IPS-18a (cell line): ENCODE measurements at regions not wholly inside any gene's neighbourhood (a gene's known extent, or its start where the extent isn't known, plus 50 kb on each side); places are given as distances from the start of the nearest gene placed in this dataset.

Experiments used
- H3K27ac ChIP-seq: one replicate; pipeline ENCODE4 v1.5.1; 2013; ENCODE audit warnings: low read length
- H3K27me3 ChIP-seq: one replicate; pipeline ENCODE4 v1.6.1; 2013; ENCODE audit warnings: mild to moderate bottlenecking, low read length; ENCODE audit not compliant: control insufficient read depth, insufficient read depth
- H3K36me3 ChIP-seq: one replicate; pipeline ENCODE4 v1.6.1; 2013; ENCODE audit warnings: low read depth, low read length; ENCODE audit not compliant: control insufficient read depth
- H3K4me1 ChIP-seq: one replicate; pipeline ENCODE4 v1.6.1; 2013; ENCODE audit warnings: low read depth, low read length; ENCODE audit not compliant: control insufficient read depth
- H3K4me3 ChIP-seq: one replicate; pipeline ENCODE4 v1.5.1; 2013; ENCODE audit warnings: low read length
- H3K9ac ChIP-seq: one replicate; pipeline ENCODE4 v1.6.1; 2013; ENCODE audit warnings: mild to moderate bottlenecking, low read length, moderate library complexity
- H3K9me3 ChIP-seq: one replicate; pipeline ENCODE4 v1.6.1; 2013; ENCODE audit warnings: low read depth, low read length; ENCODE audit not compliant: control insufficient read depth

DNA sequence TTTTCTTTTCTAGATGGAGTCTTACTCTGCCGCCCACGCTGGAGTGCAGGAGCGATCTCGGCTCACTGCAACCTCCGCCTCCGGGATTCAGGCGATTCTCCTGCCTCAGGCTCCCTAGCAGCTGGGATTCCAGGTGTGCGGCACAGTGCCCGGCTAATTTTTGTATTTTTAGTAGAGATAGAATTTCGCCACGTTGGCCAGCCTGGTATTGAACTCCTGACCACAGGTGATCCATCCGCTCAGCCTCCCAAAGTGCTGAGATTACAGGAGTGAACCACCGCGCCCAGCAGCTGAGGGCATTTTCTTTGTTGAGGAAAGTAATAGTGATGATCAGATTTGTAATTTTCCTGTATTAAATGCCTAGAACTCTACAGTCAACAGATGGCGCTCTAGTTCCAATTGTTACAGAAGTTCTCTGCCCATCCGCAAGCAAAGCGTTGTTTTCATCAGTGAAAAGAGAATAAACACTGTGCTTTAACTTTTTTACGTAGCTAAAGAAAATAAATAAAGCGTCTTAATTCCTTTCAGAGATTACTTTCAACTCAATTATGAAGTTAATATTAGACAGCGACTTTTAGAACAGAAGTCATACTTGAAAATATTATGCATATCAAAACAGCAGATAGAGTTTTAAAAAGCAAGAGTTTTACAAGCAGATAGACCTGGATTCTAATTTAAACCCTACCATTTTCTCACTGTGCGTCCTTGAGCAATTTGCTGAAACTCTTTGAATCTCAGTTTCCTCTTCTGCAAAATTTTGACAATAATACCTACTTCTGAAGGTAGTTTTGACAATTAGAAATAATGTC lies 335.1 kb downstream of the DUSP6 start:
- Histone ChIP-seq H3K36me3 (no peaks in the 10 kb centered on the region), H3K9ac (peak overlapping the region; percentile 53), H3K27ac (no peak overlapping the region), H3K4me1 (peaks cover 4% of the 10 kb centered on the region), H3K4me3 (peak overlapping the region; percentile 56), H3K27me3 (no peaks in the 10 kb centered on the region), H3K9me3 (no peaks in the 10 kb centered on the region)

DNA sequence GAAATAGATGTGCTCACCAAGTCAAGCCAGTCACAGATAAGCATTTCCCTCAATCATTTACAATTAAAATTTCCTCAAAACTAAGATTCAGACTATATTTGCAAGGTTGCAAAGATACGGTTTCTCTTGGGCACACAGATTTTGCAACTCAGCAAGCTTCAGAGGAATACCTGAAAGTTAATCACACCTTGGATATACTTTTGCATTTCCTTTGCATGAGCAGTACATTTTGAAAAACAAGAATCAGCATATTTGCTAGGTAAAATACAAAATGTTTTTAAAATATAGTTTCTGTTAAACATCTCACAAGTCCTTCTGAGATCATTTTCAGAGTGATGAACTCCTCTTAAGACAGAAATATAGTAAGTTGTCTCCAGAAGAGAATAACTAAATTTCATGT lies 336.9 kb downstream of the DUSP6 start:
- Histone ChIP-seq H3K27ac (no peak overlapping the region), H3K27me3 (no peaks in the 10 kb centered on the region), H3K9ac (no peak overlapping the region), H3K4me1 (peaks cover 4% of the 10 kb centered on the region), H3K36me3 (no peaks in the 10 kb centered on the region), H3K9me3 (no peaks in the 10 kb centered on the region), H3K4me3 (no peak overlapping the region)

DNA sequence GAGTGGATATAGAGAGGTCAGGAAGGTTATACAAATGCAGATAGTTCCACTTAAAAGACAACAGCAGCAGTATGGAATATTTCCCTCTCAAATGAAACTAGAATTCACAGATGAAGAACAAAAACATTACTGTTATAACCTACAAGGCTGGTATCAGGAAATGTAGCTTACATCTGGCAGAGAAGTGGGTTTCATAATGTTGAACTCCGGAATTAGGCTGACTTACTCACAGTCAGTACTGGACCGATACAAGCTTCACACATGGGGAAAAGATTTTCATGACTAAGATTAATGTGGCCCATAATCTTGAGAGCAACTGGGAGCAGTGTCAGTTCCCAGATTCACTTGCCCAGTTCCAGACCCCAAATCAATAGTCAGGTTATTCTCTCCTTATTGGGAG lies 353.9 kb downstream of the DUSP6 start:
- Histone ChIP-seq H3K27ac (no peak overlapping the region), H3K9me3 (no peaks in the 10 kb centered on the region), H3K4me3 (no peak overlapping the region), H3K36me3 (no peaks in the 10 kb centered on the region), H3K27me3 (no peaks in the 10 kb centered on the region), H3K9ac (no peak overlapping the region), H3K4me1 (peaks cover 4% of the 10 kb centered on the region)

DNA sequence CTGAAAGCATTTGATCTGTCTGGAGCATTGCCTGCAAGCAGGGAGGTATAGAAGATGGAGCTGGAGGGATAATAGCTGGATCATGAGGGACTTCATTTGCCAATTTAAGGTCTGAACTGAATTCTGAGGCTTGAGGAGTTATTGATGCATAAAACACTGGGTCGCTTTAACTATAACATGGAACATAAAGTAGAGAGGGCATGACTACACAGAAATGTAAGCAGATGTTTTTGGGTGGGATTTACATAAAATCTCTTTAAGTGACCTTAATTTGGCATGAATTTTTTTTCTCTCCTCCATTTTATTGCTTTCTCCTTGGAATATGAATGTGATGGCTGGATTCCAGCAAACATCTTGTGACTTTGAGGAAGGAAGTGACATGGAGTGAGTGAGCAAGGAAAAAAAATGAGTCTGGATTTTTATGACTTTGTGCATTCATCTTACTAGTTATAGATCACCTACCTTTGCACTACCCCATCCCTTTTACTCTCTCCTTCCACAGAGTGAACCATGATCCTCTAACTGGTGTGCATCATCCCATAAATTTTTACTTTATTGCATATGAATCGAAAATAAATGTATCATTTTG lies 356.0 kb downstream of the DUSP6 start:
- Histone ChIP-seq H3K27ac (no peak overlapping the region), H3K4me1 (peaks cover 4% of the 10 kb centered on the region), H3K36me3 (no peaks in the 10 kb centered on the region), H3K27me3 (no peaks in the 10 kb centered on the region), H3K9me3 (no peaks in the 10 kb centered on the region), H3K4me3 (no peak overlapping the region), H3K9ac (no peak overlapping the region)

DNA sequence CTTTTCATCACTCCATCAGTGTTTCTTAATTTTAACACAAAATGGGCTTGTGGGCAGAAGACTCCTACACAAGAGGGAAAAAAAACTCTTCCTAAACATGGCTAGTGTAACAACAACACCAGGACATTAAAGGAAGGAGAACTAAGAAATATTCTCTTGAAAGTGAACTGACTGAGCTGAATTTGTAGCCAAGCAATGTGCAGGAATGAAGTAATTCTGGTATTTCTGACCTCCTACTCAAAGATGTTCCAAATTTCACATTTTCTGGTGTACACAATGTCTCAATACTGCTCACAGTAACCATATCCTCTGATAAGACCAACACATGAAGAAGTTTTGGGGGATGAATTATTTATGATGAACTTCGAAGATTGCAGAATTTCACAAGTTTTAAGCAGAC lies 357.3 kb downstream of the DUSP6 start:
- Histone ChIP-seq H3K27me3 (no peaks in the 10 kb centered on the region), H3K4me3 (no peak overlapping the region), H3K9ac (no peak overlapping the region), H3K4me1 (peaks cover 4% of the 10 kb centered on the region), H3K9me3 (no peaks in the 10 kb centered on the region), H3K27ac (no peak overlapping the region), H3K36me3 (no peaks in the 10 kb centered on the region)

DNA sequence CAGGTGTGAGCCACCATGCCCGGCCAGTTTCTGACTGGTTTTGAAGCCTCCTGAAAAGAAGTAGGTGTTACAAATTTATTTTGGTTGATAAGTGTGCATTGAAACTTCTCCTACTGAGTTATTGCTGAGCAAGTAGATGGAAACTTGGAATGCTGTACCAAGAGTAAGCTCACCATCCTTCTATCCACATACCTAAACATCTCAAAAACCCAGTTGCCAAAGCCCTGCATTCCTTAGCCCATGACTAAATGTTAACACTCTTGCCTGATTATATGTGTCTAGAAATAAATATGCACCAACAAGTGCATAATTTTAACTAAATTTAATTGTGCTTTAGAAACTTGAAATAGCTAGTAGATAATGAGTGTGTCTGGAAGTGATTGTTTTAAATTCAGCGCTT lies 357.8 kb downstream of the DUSP6 start:
- Histone ChIP-seq H3K9me3 (no peaks in the 10 kb centered on the region), H3K4me1 (peaks cover 4% of the 10 kb centered on the region), H3K4me3 (no peak overlapping the region), H3K27me3 (no peaks in the 10 kb centered on the region), H3K9ac (no peak overlapping the region), H3K27ac (no peak overlapping the region), H3K36me3 (no peaks in the 10 kb centered on the region)

DNA sequence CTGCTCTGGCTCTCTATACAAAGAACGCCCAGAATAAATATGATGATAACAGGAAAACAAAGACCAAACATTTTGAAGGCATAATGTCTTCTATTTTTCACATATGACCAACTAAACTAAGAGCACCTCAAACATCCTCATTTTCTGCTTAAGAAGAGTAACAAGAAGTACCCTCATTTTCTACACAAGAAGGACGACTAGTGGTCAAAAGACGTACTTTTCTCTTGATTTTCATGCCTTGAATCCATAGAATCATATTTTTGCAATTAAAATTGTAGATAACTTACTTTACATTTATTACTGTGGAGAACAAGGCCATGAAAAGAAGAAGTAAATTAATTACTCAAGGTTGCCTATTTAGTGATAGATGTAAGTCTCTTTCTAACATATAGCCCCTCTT lies 358.6 kb downstream of the DUSP6 start:
- Histone ChIP-seq H3K4me1 (peaks cover 4% of the 10 kb centered on the region), H3K9me3 (no peaks in the 10 kb centered on the region), H3K27me3 (no peaks in the 10 kb centered on the region), H3K4me3 (no peak overlapping the region), H3K9ac (no peak overlapping the region), H3K27ac (no peak overlapping the region), H3K36me3 (no peaks in the 10 kb centered on the region)

DNA sequence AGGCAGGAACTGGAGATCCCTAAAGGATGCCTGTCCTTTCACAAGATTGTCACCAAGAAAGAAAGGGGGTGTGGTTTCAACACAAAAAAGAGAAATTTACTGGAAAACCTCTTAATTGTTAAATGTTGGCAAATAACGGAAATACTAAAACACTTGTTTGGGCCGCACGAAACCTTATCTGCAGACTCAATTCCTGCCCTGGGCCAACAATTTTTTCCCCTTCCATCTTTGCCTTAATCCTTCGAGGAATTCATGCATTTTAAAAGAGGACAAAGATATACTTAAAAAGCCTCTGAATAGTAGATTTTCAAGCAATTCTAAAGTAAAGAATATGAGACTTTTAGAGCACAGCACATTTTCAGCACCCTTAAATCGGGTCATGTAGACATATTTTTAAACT lies 366.2 kb downstream of the DUSP6 start:
- Histone ChIP-seq H3K9me3 (no peaks in the 10 kb centered on the region), H3K9ac (no peak overlapping the region), H3K36me3 (no peaks in the 10 kb centered on the region), H3K4me3 (no peak overlapping the region), H3K27ac (no peak overlapping the region), H3K4me1 (no peaks in the 10 kb centered on the region), H3K27me3 (no peaks in the 10 kb centered on the region)

DNA sequence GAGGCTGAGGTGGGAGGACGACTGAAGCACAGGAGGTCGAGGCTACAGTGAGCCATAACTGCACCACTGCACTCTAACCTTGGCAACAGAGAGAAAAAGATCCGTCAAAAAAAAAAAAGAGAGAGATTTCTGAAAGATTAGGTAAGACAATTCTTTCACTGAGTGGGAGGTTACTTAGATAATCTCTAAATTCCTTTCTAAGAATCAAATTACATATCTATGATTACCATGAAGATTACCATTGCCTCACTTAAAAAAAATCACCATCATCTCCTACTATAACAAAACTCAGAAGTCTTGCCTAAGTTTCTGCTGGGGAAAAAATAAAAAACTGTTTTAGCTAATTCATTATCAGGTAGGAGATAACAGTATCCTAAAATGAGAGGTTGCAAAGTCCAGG lies 366.7 kb downstream of the DUSP6 start:
- no peak overlapping the region for H3K27ac ChIP-seq

DNA sequence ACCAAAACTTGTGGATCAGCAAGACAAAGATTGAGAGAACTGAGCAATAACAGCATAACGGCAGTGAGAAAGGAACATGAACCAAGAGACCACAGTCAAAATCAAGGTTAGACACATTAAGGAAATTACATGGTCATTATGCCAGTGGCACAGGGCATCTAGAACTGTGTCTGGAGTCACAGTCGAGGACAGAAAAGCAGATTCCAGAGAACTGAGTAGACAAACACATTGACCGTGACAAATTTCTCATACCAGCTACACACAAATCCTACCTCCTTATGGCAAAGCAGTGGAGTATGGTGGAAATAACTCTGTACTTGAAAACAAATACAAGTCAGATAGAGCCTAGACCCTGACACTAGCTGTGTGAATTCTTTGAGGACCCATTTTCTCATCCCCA lies 367.3 kb downstream of the DUSP6 start:
- no peaks in the 10 kb centered on the region for H3K27me3 ChIP-seq
- H3K4me3 ChIP-seq = no peak overlapping the region
- no peak overlapping the region for H3K9ac ChIP-seq
- H3K36me3 ChIP-seq = no peaks in the 10 kb centered on the region
- H3K4me1 ChIP-seq = no peaks in the 10 kb centered on the region
- no peak overlapping the region for H3K27ac ChIP-seq
- no peaks in the 10 kb centered on the region for H3K9me3 ChIP-seq

More for the DNA sequence above, 366.7 kb downstream of the DUSP6 start:
- Histone ChIP-seq H3K4me1 (no peaks in the 10 kb centered on the region), H3K4me3 (no peak overlapping the region), H3K36me3 (no peaks in the 10 kb centered on the region), H3K9ac (no peak overlapping the region), H3K9me3 (no peaks in the 10 kb centered on the region), H3K27me3 (no peaks in the 10 kb centered on the region)

DNA sequence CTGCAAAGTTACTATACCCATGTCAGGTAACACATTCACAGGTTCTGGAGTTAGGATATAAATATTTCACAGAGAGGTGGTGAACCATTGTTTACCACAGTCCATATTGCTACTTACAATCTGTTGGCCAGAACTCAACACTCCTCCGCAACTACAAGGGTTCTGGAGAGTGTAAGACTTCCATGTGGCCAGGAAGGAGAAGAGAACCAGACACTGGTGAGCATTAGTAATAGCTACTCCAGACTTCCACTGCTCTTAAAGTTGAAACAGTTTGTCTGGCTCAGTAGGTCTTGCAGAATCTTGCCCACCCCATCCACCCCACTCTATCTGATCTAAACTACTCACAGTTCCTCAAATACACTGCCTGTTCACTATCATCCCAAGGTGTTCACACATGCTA lies 369.6 kb downstream of the DUSP6 start:
- no peaks in the 10 kb centered on the region for H3K9me3 ChIP-seq
- H3K9ac ChIP-seq = no peak overlapping the region
- no peaks in the 10 kb centered on the region for H3K27me3 ChIP-seq
- H3K27ac ChIP-seq = no peak overlapping the region
- H3K4me1 ChIP-seq = no peaks in the 10 kb centered on the region
- no peak overlapping the region for H3K4me3 ChIP-seq
- no peaks in the 10 kb centered on the region for H3K36me3 ChIP-seq

DNA sequence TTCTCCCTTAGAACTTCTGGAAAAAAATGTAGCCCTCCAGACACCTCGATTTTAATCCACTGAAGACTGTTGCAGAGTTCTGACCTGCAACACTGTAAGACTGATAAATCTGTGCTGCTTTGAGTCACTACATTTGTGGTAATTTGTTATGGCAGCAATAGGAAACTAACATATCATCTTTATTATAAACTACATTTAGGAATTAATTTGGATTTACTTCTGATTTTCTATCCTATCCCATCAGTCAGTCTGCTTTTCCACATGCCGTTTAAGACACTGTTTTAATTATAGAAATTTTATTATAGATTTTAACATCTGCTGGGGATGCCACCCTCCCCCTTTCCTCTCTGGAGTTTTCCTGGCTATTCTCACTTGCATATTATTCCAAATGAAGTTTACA lies 375.2 kb downstream of the DUSP6 start:
- Histone ChIP-seq H3K9ac (no peak overlapping the region), H3K27me3 (no peaks in the 10 kb centered on the region), H3K4me1 (no peaks in the 10 kb centered on the region), H3K36me3 (no peaks in the 10 kb centered on the region), H3K27ac (no peak overlapping the region), H3K9me3 (no peaks in the 10 kb centered on the region), H3K4me3 (no peak overlapping the region)
